ENCODE measurements at regions not wholly inside any gene's neighbourhood (a gene's known extent, or its start where the extent isn't known, plus 50 kb on each side); places are given as distances from the start of the nearest gene placed in this dataset.

GRCh38 chr3:96361241-96361640 lies 453.2 kb upstream of the EPHA6 start:
- H3K79me2 ChIP-seq (ENCODE audit: control insufficient read depth, insufficient read depth, low read length), result no peaks in the 10 kb centered on the region
- no peak overlapping the region for H2AFZ ChIP-seq (ENCODE audit: low read length)
- no peaks in the 10 kb centered on the region for H3K27me3 ChIP-seq (ENCODE audit: control insufficient read depth, insufficient read depth, low read length)
- no peak overlapping the region for H3K9ac ChIP-seq (ENCODE audit: insufficient read depth, low read length)
- H3K36me3 ChIP-seq (ENCODE audit: control insufficient read depth, insufficient read depth, low read length), result no peaks in the 10 kb centered on the region
- no peaks in the 10 kb centered on the region for H4K20me1 ChIP-seq (ENCODE audit: control insufficient read depth, extremely low read depth, insufficient read depth, low read length)
- no peak overlapping the region for H3K4me2 ChIP-seq (ENCODE audit: extremely low read depth, insufficient read depth, low read length)
- H3K4me3 ChIP-seq (replicated peaks in 1 of 4; ENCODE audit: control extremely low read depth in 1 of 4, insufficient read depth in 1 of 4, low read depth in 3 of 4, low read length in 4 of 4), result no peak overlapping the region
- H3K4me1 ChIP-seq (ENCODE audit: control insufficient read depth, extremely low read depth, insufficient read depth, low read length), result no peaks in the 10 kb centered on the region
- H3K27ac ChIP-seq (ENCODE audit: insufficient read depth, low read length), result no peak overlapping the region
- TF ChIP-seq CTCF (conservative IDR thresholded peaks at IDR 0.05 in 1 of 2, IDR thresholded peaks at IDR 0.05 in 1 of 2; ENCODE audit: low read depth in 1 of 2, low read length in 2 of 2) (no peak), EZH2 (IDR thresholded peaks at IDR 0.05; ENCODE audit: low read length, missing control alignments) (no peak)
- H3K9me3 ChIP-seq (ENCODE audit: control insufficient read depth, insufficient read depth, low read depth, low read length), result no peaks in the 10 kb centered on the region
- no peak for DNase-seq (ENCODE audit: low read depth in 2 of 2)

- no peak overlapping the region for H3K27ac ChIP-seq (ENCODE audit: insufficient read depth, low read length)
- no peak overlapping the region for H3K4me2 ChIP-seq (ENCODE audit: extremely low read depth, insufficient read depth, low read length)
- H4K20me1 ChIP-seq (ENCODE audit: control insufficient read depth, extremely low read depth, insufficient read depth, low read length), result no peaks in the 10 kb centered on the region
- H3K4me3 ChIP-seq (replicated peaks in 1 of 4; ENCODE audit: control extremely low read depth in 1 of 4, insufficient read depth in 1 of 4, low read depth in 3 of 4, low read length in 4 of 4), result no peak overlapping the region
- H3K27me3 ChIP-seq (ENCODE audit: control insufficient read depth, insufficient read depth, low read length), result no peaks in the 10 kb centered on the region
- no peaks in the 10 kb centered on the region for H3K79me2 ChIP-seq (ENCODE audit: control insufficient read depth, insufficient read depth, low read length)
- H2AFZ ChIP-seq (ENCODE audit: low read length), result no peak overlapping the region
- H3K9me3 ChIP-seq (ENCODE audit: control insufficient read depth, insufficient read depth, low read depth, low read length), result no peaks in the 10 kb centered on the region
- no peak overlapping the region for H3K9ac ChIP-seq (ENCODE audit: insufficient read depth, low read length)
- H3K36me3 ChIP-seq (ENCODE audit: control insufficient read depth, insufficient read depth, low read length), result no peaks in the 10 kb centered on the region
- no peak for DNase-seq (ENCODE audit: low read depth in 2 of 2)
- TF ChIP-seq CTCF (conservative IDR thresholded peaks at IDR 0.05 in 1 of 2, IDR thresholded peaks at IDR 0.05 in 1 of 2; ENCODE audit: low read depth in 1 of 2, low read length in 2 of 2) (no peak), EZH2 (IDR thresholded peaks at IDR 0.05; ENCODE audit: low read length, missing control alignments) (no peak)
- no peaks in the 10 kb centered on the region for H3K4me1 ChIP-seq (ENCODE audit: control insufficient read depth, extremely low read depth, insufficient read depth, low read length)
Observed at GRCh38 chr3:96370637-96371036, 443.8 kb upstream of the EPHA6 start.

DNA sequence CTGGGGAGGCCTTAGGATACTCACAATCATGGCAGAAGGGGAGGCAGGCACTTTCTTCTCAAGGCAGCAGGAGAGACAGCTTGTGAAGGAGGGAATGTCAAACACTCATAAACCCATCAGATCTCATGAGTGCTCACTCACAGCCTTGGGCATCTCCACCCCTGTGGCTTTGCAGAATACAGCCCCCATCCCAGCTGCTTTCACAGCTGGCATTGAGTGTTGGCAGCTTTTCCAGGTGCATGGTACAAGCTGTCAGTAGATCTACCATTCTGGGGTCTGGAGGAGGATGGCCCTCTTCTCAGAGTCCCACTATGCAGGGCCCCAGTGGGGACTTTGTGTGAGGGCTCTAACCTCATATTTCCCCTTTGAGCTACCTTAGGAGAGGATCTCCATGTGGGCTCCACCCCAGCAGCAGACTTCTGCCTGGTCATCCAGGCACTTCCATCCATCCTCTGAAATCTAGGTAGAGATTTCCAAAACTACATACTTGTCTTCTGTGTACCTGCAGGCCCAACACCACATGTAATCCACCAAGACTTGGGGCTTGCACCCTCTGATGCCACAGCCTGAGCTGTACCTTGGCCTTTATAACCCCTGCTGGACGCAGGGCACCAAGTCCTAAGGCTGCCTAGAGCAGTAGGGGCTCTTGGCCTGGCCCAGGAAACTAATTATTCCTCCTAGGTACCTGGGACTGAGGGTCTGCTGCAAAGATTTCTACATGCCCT lies 404.2 kb upstream of the EPHA6 start:
- H3K36me3 ChIP-seq (ENCODE audit: control insufficient read depth, insufficient read depth, low read length), result no peaks in the 10 kb centered on the region
- no peak overlapping the region for H2AFZ ChIP-seq (ENCODE audit: low read length)
- no peak for DNase-seq (ENCODE audit: low read depth in 2 of 2)
- TF ChIP-seq CTCF (conservative IDR thresholded peaks at IDR 0.05 in 1 of 2, IDR thresholded peaks at IDR 0.05 in 1 of 2; ENCODE audit: low read depth in 1 of 2, low read length in 2 of 2) (no peak), EZH2 (IDR thresholded peaks at IDR 0.05; ENCODE audit: low read length, missing control alignments) (no peak)
- no peak overlapping the region for H3K27ac ChIP-seq (ENCODE audit: insufficient read depth, low read length)
- no peaks in the 10 kb centered on the region for H4K20me1 ChIP-seq (ENCODE audit: control insufficient read depth, extremely low read depth, insufficient read depth, low read length)
- no peak overlapping the region for H3K4me3 ChIP-seq (replicated peaks in 1 of 4; ENCODE audit: control extremely low read depth in 1 of 4, insufficient read depth in 1 of 4, low read depth in 3 of 4, low read length in 4 of 4)
- no peaks in the 10 kb centered on the region for H3K27me3 ChIP-seq (ENCODE audit: control insufficient read depth, insufficient read depth, low read length)
- H3K4me2 ChIP-seq (ENCODE audit: extremely low read depth, insufficient read depth, low read length), result no peak overlapping the region
- H3K9me3 ChIP-seq (ENCODE audit: control insufficient read depth, insufficient read depth, low read depth, low read length), result no peaks in the 10 kb centered on the region
- H3K4me1 ChIP-seq (ENCODE audit: control insufficient read depth, extremely low read depth, insufficient read depth, low read length), result no peaks in the 10 kb centered on the region
- H3K9ac ChIP-seq (ENCODE audit: insufficient read depth, low read length), result no peak overlapping the region
- H3K79me2 ChIP-seq (ENCODE audit: control insufficient read depth, insufficient read depth, low read length), result no peaks in the 10 kb centered on the region
